Activated CD4-positive, CD25-positive, alpha-beta regulatory T cell treated with anti-CD3 and anti-CD28 coated beads, Interleukin-2, amount 50 U/mL, for 72 hours (primary cell): ENCODE measurements at regions not wholly inside any gene's neighbourhood (a gene's known extent, or its start where the extent isn't known, plus 50 kb on each side); places are given as distances from the start of the nearest gene placed in this dataset.
"Not testable (repeated sequence)": the region's sequence is repeated elsewhere in the genome, so short reads cannot be mapped to it uniquely, and the experiment has no call there.

ENCODE experiments used
- DNase-seq: peaks from one replicate; pipeline ENCODE4 v3.0.0; 2021

- no peak for DNase-seq
Measured at GRCh38 chr7:41416208-41416595, 286.7 kb downstream of the INHBA start.

- DNase-seq, result no peak
Measured at GRCh38 chr7:41415471-41416207, 287.3 kb downstream of the INHBA start.

GRCh38 chr7:41415051-41415450 lies 287.8 kb downstream of the INHBA start:
- no peak for DNase-seq

GRCh38 chr7:41404375-41405074 lies 298.4 kb downstream of the INHBA start:
- no peak for DNase-seq

GRCh38 chr7:41403291-41403690 lies 299.6 kb downstream of the INHBA start:
- DNase-seq, result no peak

- DNase-seq, result no peak
Measured at GRCh38 chr7:41401833-41402232, 301.1 kb downstream of the INHBA start.

GRCh38 chr7:41399171-41399570 lies 303.7 kb downstream of the INHBA start:
- DNase-seq, result no peak

GRCh38 chr7:41391818-41392217 lies 311.1 kb downstream of the INHBA start:
- no peak for DNase-seq

- not testable (repeated sequence) for DNase-seq
Measured at GRCh38 chr7:41388933-41389332, 314.0 kb downstream of the INHBA start.

- DNase-seq, result no peak
Measured at GRCh38 chr7:41385996-41386395, 316.9 kb downstream of the INHBA start.

GRCh38 chr7:41384418-41384817 lies 318.5 kb downstream of the INHBA start:
- no peak for DNase-seq

GRCh38 chr7:41383596-41383995 lies 319.3 kb downstream of the INHBA start:
- no peak for DNase-seq

GRCh38 chr7:41378156-41378555 lies 324.7 kb downstream of the INHBA start:
- DNase-seq, result no peak

GRCh38 chr7:41375582-41375981 lies 327.3 kb downstream of the INHBA start:
- no peak for DNase-seq

GRCh38 chr7:41374150-41374848 lies 328.6 kb downstream of the INHBA start:
- DNase-seq, result no peak

GRCh38 chr7:41367967-41368882 lies 334.7 kb downstream of the INHBA start:
- no peak for DNase-seq

GRCh38 chr7:41351091-41351490 lies 351.8 kb downstream of the INHBA start:
- DNase-seq, result no peak

GRCh38 chr7:41346878-41347277 lies 356.0 kb downstream of the INHBA start:
- no peak for DNase-seq

- no peak for DNase-seq
Measured at GRCh38 chr7:41339913-41340676, 362.8 kb downstream of the INHBA start.

- DNase-seq, result no peak
Measured at GRCh38 chr7:41336981-41337380, 365.9 kb downstream of the INHBA start.

- DNase-seq, result no peak
Measured at GRCh38 chr7:41336455-41336952, 366.4 kb downstream of the INHBA start.
